ENCODE measurements at regions not wholly inside any gene's neighbourhood (a gene's known extent, or its start where the extent isn't known, plus 50 kb on each side); places are given as distances from the start of the nearest gene placed in this dataset.

GRCh38 chr2:199131876-199132275, 325.9 kb downstream of the SATB2 start:
- ChIA-PET CTCF (ENCODE audit: low intra/inter-chr PET ratio) (no interaction called here), POLR2A (no interaction called here)
- Histone ChIP-seq H3K9me1 (ENCODE audit: control insufficient read depth, insufficient read depth, low read length) (no peaks in the 10 kb centered on the region), H3K4me2 (ENCODE audit: insufficient read depth, low read length) (no peak overlapping the region), H3K36me3 (ENCODE audit: control insufficient read depth, insufficient read depth, low read length) (no peaks in the 10 kb centered on the region), H2AFZ (ENCODE audit: low read depth, low read length) (no peak overlapping the region), H3K27ac (ENCODE audit: extremely low read depth, low read depth, low read length) (no peak overlapping the region), H3K79me2 (ENCODE audit: control insufficient read depth, insufficient read depth, low read length) (no peaks in the 10 kb centered on the region), H3K9ac (ENCODE audit: insufficient read depth in 1 of 2, low read depth in 2 of 2, low read length in 2 of 2) (no peak overlapping the region), H4K20me1 (replicated peaks; ENCODE audit: control insufficient read depth, insufficient read depth, low read length) (no peaks in the 10 kb centered on the region), H3K4me3 (no peak overlapping the region), H3K4me1 (replicated peaks in 1 of 2; ENCODE audit: control insufficient read depth in 2 of 2, insufficient read depth in 2 of 2, low read length in 2 of 2) (no peaks in the 10 kb centered on the region), H3K27me3 (ENCODE audit: control insufficient read depth in 2 of 2, insufficient read depth in 2 of 2, low read length in 2 of 2) (no peaks in the 10 kb centered on the region), H3K9me3 (replicated peaks; ENCODE audit: control insufficient read depth, insufficient read depth, low read depth, low read length) (no peaks in the 10 kb centered on the region)
- ATAC-seq: no peak
- peak; percentile 10; the same call in 1 of the 2 replicates for TF ChIP-seq ZNF316 (IDR thresholded peaks at IDR 0.05)
- TF ChIP-seq E2F6 (IDR thresholded peaks at IDR 0.05; ENCODE audit: borderline replicate concordance in 1 of 2, extremely low read depth in 1 of 2, insufficient read depth in 1 of 2, insufficient read length in 1 of 2, low read depth in 1 of 2, low read length in 1 of 2, poor library complexity in 1 of 2, severe bottlenecking in 1 of 2): no peak
- no peak for DNase-seq (ENCODE audit: extremely low read depth in 1 of 4, low spot score in 3 of 4)
- no TSS peak for BruUV-seq (replicated peaks)
- intact Hi-C loops (cut with micrococcal nuclease): no loop called here
- 0% methylated on average over 3 of the region's 3 CpGs for WGBS (ENCODE audit: insufficient coverage, low coverage, missing lambda C conversion rate)
- FAIRE-seq: no peak
- in situ Hi-C loops (cut with MboI): no loop called here

- H3K79me2 ChIP-seq (ENCODE audit: control insufficient read depth, insufficient read depth, low read length): no peaks in the 10 kb centered on the region
- BruUV-seq (replicated peaks): no TSS peak
- DNase-seq (ENCODE audit: extremely low read depth in 1 of 4, low spot score in 3 of 4) (no peak), FAIRE-seq (no peak), ATAC-seq (no peak)
- H3K9me1 ChIP-seq (ENCODE audit: control insufficient read depth, insufficient read depth, low read length): no peaks in the 10 kb centered on the region
- no peak overlapping the region for H3K4me2 ChIP-seq (ENCODE audit: insufficient read depth, low read length)
- in situ Hi-C loops (cut with MboI) (no loop called here), intact Hi-C loops (cut with micrococcal nuclease) (no loop called here)
- no peak overlapping the region for H3K4me3 ChIP-seq
- H3K27ac ChIP-seq (ENCODE audit: extremely low read depth, low read depth, low read length): no peak overlapping the region
- H4K20me1 ChIP-seq (replicated peaks; ENCODE audit: control insufficient read depth, insufficient read depth, low read length): no peaks in the 10 kb centered on the region
- no peaks in the 10 kb centered on the region for H3K36me3 ChIP-seq (ENCODE audit: control insufficient read depth, insufficient read depth, low read length)
- no peaks in the 10 kb centered on the region for H3K9me3 ChIP-seq (replicated peaks; ENCODE audit: control insufficient read depth, insufficient read depth, low read depth, low read length)
- WGBS (ENCODE audit: insufficient coverage, low coverage, missing lambda C conversion rate): 0% methylated on average over 4 of the region's 5 CpGs
- ChIA-PET CTCF (ENCODE audit: low intra/inter-chr PET ratio) (no interaction called here), POLR2A (no interaction called here)
- H2AFZ ChIP-seq (ENCODE audit: low read depth, low read length): no peak overlapping the region
- no peak overlapping the region for H3K9ac ChIP-seq (ENCODE audit: insufficient read depth in 1 of 2, low read depth in 2 of 2, low read length in 2 of 2)
- no peaks in the 10 kb centered on the region for H3K27me3 ChIP-seq (ENCODE audit: control insufficient read depth in 2 of 2, insufficient read depth in 2 of 2, low read length in 2 of 2)
- no peaks in the 10 kb centered on the region for H3K4me1 ChIP-seq (replicated peaks in 1 of 2; ENCODE audit: control insufficient read depth in 2 of 2, insufficient read depth in 2 of 2, low read length in 2 of 2)
- TF ChIP-seq CREM (IDR thresholded peaks at IDR 0.05; ENCODE audit: low read depth) (no peak), POLR2AphosphoS2 (IDR thresholded peaks at IDR 0.05; ENCODE audit: low read length) (no peak), STAT5B (CRISPR knock-in tag; IDR thresholded peaks at IDR 0.05) (no peak), CC2D1A (IDR thresholded peaks at IDR 0.05) (no peak), ZNF830 (CRISPR knock-in tag; IDR thresholded peaks at IDR 0.05) (no peak), MTF1 (CRISPR knock-in tag; IDR thresholded peaks at IDR 0.05; ENCODE audit: borderline replicate concordance) (no peak), PRPF4 (IDR thresholded peaks at IDR 0.05; ENCODE audit: insufficient read depth, low read depth, low read length, poor library complexity, severe bottlenecking) (no peak), POLR2G (IDR thresholded peaks at IDR 0.05; ENCODE audit: low read depth, low read length) (no peak), PCBP1 (IDR thresholded peaks at IDR 0.05; ENCODE audit: low read depth, low read length, poor library complexity, severe bottlenecking) (no peak), MYNN (IDR thresholded peaks at IDR 0.05) (no peak), MYNN (CRISPR knock-in tag; IDR thresholded peaks at IDR 0.05) (no peak), ZNF766 (CRISPR knock-in tag; conservative IDR thresholded peaks at IDR 0.05) (no peak), FOXJ2 (tag; IDR thresholded peaks at IDR 0.05) (no peak), THRB (CRISPR knock-in tag; conservative IDR thresholded peaks at IDR 0.05) (no peak)
These were observed 326.5 kb downstream of the SATB2 start for GRCh38 chr2:199131136-199131655.
